Breast epithelium (tissue), 3 donors: ENCODE measurements at regions not wholly inside any gene's neighbourhood (a gene's known extent, or its start where the extent isn't known, plus 50 kb on each side); places are given as distances from the start of the nearest gene placed in this dataset.

Experiments
- POLR2A ChIP-seq: fragments of 450-650 bp; IDR thresholded peaks from one replicate; pipeline ENCODE4 v1.6.1; 2016; ENCODE audit warnings: antibody characterized with exemption, mild to moderate bottlenecking, moderate library complexity
- TF ChIP-seq, protein P1 (sequence below), 3 donors: fragments of 450-650 bp; IDR thresholded peaks; one replicate each; pipeline ENCODE4 v1.5.1; 2016 to 2017; ENCODE audit warnings: antibody characterized with exemption in 3 of 3, mild to moderate bottlenecking in 3 of 3, moderate library complexity in 3 of 3

DNA sequence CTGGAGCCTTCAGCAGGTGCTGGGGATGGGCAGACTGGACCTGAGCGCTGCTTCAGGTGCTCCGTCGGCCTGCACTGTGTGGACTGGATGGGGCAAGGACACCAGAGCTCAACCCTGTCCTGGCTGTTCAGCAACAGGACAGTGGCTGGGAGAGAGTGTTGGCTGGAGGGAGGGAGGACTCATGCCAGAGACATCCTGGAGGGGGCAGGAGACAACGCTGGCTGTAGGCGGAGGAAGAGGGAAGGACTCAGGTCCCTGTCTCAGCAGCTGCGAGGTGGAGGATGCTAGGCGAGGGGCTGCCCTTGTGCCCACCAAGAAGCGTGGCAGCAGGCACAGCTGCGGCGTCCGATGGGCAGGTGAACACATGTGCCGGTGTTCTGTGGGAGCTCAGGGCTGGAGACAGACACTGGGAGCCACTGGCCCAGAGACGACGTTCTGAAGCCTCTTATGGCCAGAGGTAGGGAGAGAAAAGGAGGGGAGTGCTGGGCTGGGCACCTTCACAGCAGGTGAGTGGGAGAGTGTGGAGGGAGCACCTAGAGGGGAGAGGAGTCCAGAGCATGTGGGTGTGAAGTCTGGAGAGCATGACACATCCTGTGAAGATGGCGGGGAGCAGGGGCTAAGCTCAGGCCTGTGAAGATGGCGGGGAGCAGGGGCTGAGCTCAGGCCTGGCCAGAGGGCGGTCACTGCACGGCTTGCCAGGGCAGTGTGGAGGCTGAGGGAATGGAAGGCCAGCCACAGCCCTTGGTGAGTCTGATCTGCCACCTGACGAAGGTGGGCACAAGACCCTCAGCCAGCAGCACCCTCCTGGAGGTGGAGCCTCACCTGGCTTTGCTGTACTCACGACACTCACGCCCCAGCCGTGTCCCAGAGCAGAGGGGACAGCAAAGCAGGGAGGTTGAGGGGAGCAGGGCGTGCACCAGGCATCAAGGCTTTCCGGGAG is 79.1 kb upstream of the FCN1 start:
- no peak for TF ChIP-seq POLR2A
- TF ChIP-seq, protein P1, sequence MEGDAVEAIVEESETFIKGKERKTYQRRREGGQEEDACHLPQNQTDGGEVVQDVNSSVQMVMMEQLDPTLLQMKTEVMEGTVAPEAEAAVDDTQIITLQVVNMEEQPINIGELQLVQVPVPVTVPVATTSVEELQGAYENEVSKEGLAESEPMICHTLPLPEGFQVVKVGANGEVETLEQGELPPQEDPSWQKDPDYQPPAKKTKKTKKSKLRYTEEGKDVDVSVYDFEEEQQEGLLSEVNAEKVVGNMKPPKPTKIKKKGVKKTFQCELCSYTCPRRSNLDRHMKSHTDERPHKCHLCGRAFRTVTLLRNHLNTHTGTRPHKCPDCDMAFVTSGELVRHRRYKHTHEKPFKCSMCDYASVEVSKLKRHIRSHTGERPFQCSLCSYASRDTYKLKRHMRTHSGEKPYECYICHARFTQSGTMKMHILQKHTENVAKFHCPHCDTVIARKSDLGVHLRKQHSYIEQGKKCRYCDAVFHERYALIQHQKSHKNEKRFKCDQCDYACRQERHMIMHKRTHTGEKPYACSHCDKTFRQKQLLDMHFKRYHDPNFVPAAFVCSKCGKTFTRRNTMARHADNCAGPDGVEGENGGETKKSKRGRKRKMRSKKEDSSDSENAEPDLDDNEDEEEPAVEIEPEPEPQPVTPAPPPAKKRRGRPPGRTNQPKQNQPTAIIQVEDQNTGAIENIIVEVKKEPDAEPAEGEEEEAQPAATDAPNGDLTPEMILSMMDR (IDR thresholded peaks at IDR 0.05), result no peak
